ENCODE measurements at regions not wholly inside any gene's neighbourhood (a gene's known extent, or its start where the extent isn't known, plus 50 kb on each side); places are given as distances from the start of the nearest gene placed in this dataset.

GRCh38 chr12:91777268-91777992 is 368.2 kb downstream of the BTG1 start:
- no peak for TF ChIP-seq CTCF (IDR thresholded peaks at IDR 0.05)
- TF ChIP-seq POLR2A (IDR thresholded peaks at IDR 0.05) = no peak

All from heart left ventricle (tissue), 13 donors.